ENCODE measurements at regions not wholly inside any gene's neighbourhood (a gene's known extent, or its start where the extent isn't known, plus 50 kb on each side); places are given as distances from the start of the nearest gene placed in this dataset.

DNA sequence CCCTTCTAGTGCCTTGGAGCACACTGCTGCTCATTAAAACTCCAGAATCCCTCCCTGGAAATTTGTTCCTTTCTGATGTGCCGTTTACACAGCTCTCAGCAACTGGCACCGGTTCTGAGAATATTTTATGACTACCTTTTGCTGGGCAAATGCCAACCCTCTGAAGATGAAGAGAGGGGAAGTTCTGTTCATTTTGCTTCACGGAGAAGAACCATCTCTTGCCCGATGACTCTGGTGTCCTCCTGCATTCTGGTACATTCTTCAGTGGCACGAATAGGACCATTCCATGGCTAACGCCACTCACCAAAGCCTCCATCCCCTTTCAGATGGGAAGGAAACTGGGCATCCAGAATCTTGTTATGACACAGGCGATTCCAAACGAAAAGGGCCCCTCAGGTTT lies 96.2 kb upstream of the SIM2 start:
- TF ChIP-seq, protein P1, sequence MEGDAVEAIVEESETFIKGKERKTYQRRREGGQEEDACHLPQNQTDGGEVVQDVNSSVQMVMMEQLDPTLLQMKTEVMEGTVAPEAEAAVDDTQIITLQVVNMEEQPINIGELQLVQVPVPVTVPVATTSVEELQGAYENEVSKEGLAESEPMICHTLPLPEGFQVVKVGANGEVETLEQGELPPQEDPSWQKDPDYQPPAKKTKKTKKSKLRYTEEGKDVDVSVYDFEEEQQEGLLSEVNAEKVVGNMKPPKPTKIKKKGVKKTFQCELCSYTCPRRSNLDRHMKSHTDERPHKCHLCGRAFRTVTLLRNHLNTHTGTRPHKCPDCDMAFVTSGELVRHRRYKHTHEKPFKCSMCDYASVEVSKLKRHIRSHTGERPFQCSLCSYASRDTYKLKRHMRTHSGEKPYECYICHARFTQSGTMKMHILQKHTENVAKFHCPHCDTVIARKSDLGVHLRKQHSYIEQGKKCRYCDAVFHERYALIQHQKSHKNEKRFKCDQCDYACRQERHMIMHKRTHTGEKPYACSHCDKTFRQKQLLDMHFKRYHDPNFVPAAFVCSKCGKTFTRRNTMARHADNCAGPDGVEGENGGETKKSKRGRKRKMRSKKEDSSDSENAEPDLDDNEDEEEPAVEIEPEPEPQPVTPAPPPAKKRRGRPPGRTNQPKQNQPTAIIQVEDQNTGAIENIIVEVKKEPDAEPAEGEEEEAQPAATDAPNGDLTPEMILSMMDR (IDR thresholded peaks at IDR 0.05), result no peak
- TF ChIP-seq POLR2A (IDR thresholded peaks at IDR 0.05), result no peak
